GM23248 (cell line): ENCODE measurements at regions not wholly inside any gene's neighbourhood (a gene's known extent, or its start where the extent isn't known, plus 50 kb on each side); places are given as distances from the start of the nearest gene placed in this dataset.

Source experiments
- EZH2 ChIP-seq: fragments of 200-600 bp; sonication (generic); IDR thresholded peaks from 2 replicates; pipeline ENCODE4 v1.6.1; 2018; ENCODE audit warnings: antibody characterized with exemption, mild to moderate bottlenecking; ENCODE audit not compliant: insufficient read depth, poor library complexity, severe bottlenecking
- EZH2phosphoT487 ChIP-seq: fragments of 200-600 bp; sonication (generic); IDR thresholded peaks from 2 replicates; pipeline ENCODE4 v1.6.1; 2018; ENCODE audit warnings: antibody characterized with exemption, moderate library complexity, mild to moderate bottlenecking, low read depth; ENCODE audit not compliant: insufficient read depth

GRCh38 chr12:25775968-25776367, 182.5 kb upstream of the RASSF8 start:
- TF ChIP-seq EZH2phosphoT487 (no peak), EZH2 (no peak)
